ENCODE measurements at regions not wholly inside any gene's neighbourhood (a gene's known extent, or its start where the extent isn't known, plus 50 kb on each side); places are given as distances from the start of the nearest gene placed in this dataset.

GRCh38 chr1:67951014-67951413 lies 99.4 kb downstream of the DIRAS3 start:
- no peak for TF ChIP-seq Cebpa-rat (IDR thresholded peaks at IDR 0.05)
- H3K4me2 ChIP-seq, result no peak overlapping the region
- no peak overlapping the region for H3K4me3 ChIP-seq
- H3K9me3 ChIP-seq, result no peaks in the 10 kb centered on the region
- no peaks in the 10 kb centered on the region for H4K20me1 ChIP-seq
- no peak overlapping the region for H3K9ac ChIP-seq
- H3K27me3 ChIP-seq, result no peaks in the 10 kb centered on the region
- no peak overlapping the region for H3K27ac ChIP-seq
- H3K36me3 ChIP-seq, result no peaks in the 10 kb centered on the region
- peaks cover 44% of the 10 kb centered on the region for H3K4me1 ChIP-seq

DNA sequence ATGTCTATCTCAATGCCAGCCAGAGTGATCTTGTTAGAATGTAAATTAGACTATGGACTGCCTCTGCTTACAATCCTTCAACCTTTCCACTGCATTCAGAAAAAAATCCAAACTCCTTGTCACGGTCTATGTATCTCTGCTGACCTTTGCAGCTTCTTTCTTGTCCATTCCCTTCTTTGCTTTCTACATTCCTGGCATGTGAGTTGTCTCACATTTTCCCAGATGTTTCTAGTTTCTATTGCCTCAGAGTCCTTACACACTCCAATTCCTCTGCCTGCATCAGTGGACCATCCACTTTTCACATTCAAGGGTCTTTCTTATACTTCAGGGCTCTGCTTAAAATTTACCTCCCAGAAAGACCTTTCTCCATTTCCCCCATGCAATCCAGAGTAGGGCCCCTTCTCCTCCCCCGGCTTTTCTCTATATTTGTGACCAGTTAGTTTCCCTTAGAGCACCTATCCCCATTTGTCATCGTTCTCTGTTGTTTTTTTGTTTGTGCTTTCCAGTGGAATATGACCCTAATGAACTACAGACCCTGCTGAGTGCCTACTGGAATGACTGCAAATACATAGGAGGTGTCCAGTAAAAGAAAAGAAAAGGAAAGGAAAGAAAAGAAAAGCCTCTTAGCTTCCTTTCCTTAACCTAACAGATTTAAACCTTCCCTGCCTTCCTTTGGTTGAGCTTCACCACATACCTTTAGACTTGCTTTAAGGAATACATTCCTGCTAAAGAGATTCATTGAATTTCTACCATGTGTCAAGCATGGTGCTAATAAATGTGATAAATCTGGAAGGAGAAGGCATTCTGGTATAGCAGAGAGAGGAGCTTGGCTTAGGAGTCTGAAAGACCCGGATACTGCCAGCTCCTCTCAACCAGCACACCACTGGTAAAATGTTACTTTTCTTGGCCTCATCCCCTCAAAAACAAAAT lies 102.0 kb downstream of the DIRAS3 start:
- Histone ChIP-seq H3K9me3 (no peaks in the 10 kb centered on the region), H3K4me1 (peaks cover 53% of the 10 kb centered on the region), H4K20me1 (no peaks in the 10 kb centered on the region), H3K36me3 (no peaks in the 10 kb centered on the region), H3K27me3 (no peaks in the 10 kb centered on the region), H3K4me3 (no peak overlapping the region), H3K27ac (peak overlapping the region; percentile 66), H3K4me2 (peak overlapping the region; percentile 62), H3K9ac (no peak overlapping the region)
- TF ChIP-seq Cebpa-rat (IDR thresholded peaks at IDR 0.05), result no peak

- H3K27me3 ChIP-seq, result no peaks in the 10 kb centered on the region
- no peaks in the 10 kb centered on the region for H4K20me1 ChIP-seq
- no peak for TF ChIP-seq Cebpa-rat (IDR thresholded peaks at IDR 0.05)
- H3K4me2 ChIP-seq, result peak overlapping the region; percentile 62
- H3K9me3 ChIP-seq, result no peaks in the 10 kb centered on the region
- peaks cover 61% of the 10 kb centered on the region for H3K4me1 ChIP-seq
- H3K36me3 ChIP-seq, result no peaks in the 10 kb centered on the region
- H3K9ac ChIP-seq, result no peak overlapping the region
- peak overlapping the region; percentile 66 for H3K27ac ChIP-seq
- no peak overlapping the region for H3K4me3 ChIP-seq
Measured at GRCh38 chr1:67947114-67947513, 103.3 kb downstream of the DIRAS3 start.

DNA sequence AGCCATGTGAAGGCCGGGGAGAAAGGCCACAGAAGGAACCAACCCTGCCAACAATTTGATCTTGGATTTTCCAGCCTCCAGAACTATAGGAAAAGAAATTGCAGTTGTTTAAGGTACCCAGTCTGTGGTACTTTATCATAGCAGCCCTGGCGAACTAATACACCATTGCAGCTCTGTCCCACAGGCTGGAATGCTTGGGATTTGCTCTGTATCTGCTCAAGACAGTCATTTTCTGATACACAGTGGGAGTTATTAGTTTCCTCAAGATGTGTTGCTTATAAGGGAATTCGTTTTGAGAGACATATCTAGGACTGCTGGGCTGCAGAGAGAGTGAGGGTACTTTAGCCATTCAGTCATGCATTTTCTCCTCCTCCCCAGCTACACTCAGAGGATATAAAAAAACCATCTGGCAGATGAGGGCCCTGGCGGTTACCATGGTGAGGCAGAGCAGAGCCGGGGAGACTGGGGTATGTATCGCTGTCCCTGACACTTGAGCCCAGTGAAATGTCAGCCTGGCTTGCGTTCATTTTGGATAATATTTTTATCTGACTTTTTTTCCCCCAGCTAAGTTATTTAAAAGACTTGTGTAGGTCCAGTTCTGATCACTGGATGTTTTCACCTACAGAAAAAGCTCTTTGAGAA lies 104.6 kb downstream of the DIRAS3 start:
- H3K9me3 ChIP-seq, result no peaks in the 10 kb centered on the region
- H3K4me2 ChIP-seq, result peak overlapping the region; percentile 62
- no peak for TF ChIP-seq Cebpa-rat (IDR thresholded peaks at IDR 0.05)
- no peaks in the 10 kb centered on the region for H4K20me1 ChIP-seq
- peaks cover 62% of the 10 kb centered on the region for H3K4me1 ChIP-seq
- peak overlapping the region; percentile 66 for H3K27ac ChIP-seq
- no peak overlapping the region for H3K9ac ChIP-seq
- no peak overlapping the region for H3K4me3 ChIP-seq
- no peaks in the 10 kb centered on the region for H3K27me3 ChIP-seq
- no peaks in the 10 kb centered on the region for H3K36me3 ChIP-seq

DNA sequence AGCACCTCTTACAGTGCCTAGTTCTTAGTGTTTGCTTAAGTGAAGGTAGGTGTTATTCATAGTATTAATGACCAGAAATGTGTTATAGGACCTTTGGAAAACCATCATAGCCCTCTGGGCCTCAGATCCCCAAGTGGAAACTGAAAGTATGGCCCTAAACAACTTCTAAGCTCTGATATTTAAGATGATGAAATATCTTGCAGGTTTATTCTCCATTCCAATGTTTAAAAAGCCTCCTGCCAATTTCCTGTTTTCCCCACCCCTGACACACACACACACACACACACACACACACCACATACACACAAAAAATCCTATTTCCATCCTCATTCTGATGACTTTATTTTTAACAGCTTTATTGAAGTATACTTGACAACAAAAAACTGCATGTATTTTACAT lies 108.2 kb downstream of the DIRAS3 start:
- H3K9me3 ChIP-seq, result no peaks in the 10 kb centered on the region
- TF ChIP-seq Cebpa-rat (IDR thresholded peaks at IDR 0.05), result no peak
- peaks cover 31% of the 10 kb centered on the region for H3K4me1 ChIP-seq
- H3K36me3 ChIP-seq, result no peaks in the 10 kb centered on the region
- H3K4me3 ChIP-seq, result no peak overlapping the region
- H3K27ac ChIP-seq, result no peak overlapping the region
- H3K4me2 ChIP-seq, result no peak overlapping the region
- H3K27me3 ChIP-seq, result no peaks in the 10 kb centered on the region
- H4K20me1 ChIP-seq, result no peaks in the 10 kb centered on the region
- no peak overlapping the region for H3K9ac ChIP-seq

DNA sequence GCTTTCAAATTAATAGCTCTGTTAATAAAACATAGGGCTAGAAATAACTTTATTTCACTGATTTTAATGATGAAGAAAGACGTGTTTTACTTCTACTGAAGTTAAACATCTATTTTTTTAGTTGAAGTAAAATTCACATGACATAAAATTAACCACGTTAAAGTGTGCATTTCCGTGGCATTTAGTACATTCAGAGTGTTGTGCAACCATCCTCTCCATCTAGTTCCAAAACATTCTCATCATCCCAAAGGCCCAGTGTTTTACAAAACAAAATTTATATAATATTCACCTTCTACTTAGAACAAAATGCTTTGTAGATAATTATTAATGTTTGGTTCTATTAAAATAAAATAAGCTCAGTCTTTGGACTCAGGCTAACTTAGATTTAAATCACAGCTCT lies 108.5 kb upstream of the GNG12 start:
- H3K4me1 ChIP-seq, result peaks cover 25% of the 10 kb centered on the region
- H3K4me2 ChIP-seq, result no peak overlapping the region
- no peak for TF ChIP-seq Cebpa-rat (IDR thresholded peaks at IDR 0.05)
- H3K36me3 ChIP-seq, result no peaks in the 10 kb centered on the region
- no peaks in the 10 kb centered on the region for H4K20me1 ChIP-seq
- H3K9me3 ChIP-seq, result no peaks in the 10 kb centered on the region
- H3K27ac ChIP-seq, result no peak overlapping the region
- no peak overlapping the region for H3K9ac ChIP-seq
- H3K4me3 ChIP-seq, result no peak overlapping the region
- no peaks in the 10 kb centered on the region for H3K27me3 ChIP-seq

GRCh38 chr1:67941155-67941554 lies 107.9 kb upstream of the GNG12 start:
- H3K4me2 ChIP-seq, result no peak overlapping the region
- H3K9me3 ChIP-seq, result no peaks in the 10 kb centered on the region
- H3K9ac ChIP-seq, result no peak overlapping the region
- no peak for TF ChIP-seq Cebpa-rat (IDR thresholded peaks at IDR 0.05)
- no peak overlapping the region for H3K4me3 ChIP-seq
- H3K27me3 ChIP-seq, result no peaks in the 10 kb centered on the region
- H3K36me3 ChIP-seq, result no peaks in the 10 kb centered on the region
- H3K27ac ChIP-seq, result no peak overlapping the region
- peaks cover 19% of the 10 kb centered on the region for H3K4me1 ChIP-seq
- H4K20me1 ChIP-seq, result no peaks in the 10 kb centered on the region

- Histone ChIP-seq H4K20me1 (no peaks in the 10 kb centered on the region), H3K4me1 (peaks cover 10% of the 10 kb centered on the region), H3K9ac (no peak overlapping the region), H3K36me3 (no peaks in the 10 kb centered on the region), H3K4me2 (no peak overlapping the region), H3K4me3 (no peak overlapping the region), H3K9me3 (no peaks in the 10 kb centered on the region), H3K27me3 (no peaks in the 10 kb centered on the region), H3K27ac (no peak overlapping the region)
- no peak for TF ChIP-seq Cebpa-rat (IDR thresholded peaks at IDR 0.05)
Measured at GRCh38 chr1:67939942-67940341, 106.7 kb upstream of the GNG12 start.

DNA sequence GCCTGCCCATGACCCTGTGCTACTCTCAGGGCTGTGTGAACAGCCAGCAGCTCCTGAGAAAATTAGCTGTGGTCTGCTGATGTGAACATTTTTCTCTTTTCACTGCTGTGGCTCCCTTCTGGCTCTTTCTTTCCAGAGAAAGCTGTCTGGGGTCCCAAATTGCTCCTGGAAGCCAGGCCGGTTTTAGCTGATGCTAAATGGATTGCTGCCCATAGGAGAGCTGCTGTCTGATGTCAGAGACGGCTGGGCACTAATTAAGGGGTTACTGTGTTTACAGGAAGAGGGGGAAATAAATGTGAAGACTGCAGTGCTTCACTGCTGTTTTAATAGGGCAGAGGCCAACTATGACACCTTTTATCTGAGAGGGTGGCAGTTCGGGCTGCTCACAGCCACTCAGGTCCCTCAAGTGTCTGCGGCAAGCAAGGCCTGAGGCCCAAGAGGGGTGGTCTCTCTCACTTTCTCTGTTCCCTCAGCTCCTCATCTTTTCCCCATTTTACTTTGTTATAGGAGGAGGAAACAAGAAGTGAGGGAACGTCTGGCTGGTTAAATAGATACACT lies 106.0 kb upstream of the GNG12 start:
- Histone ChIP-seq H3K4me1 (peaks cover 10% of the 10 kb centered on the region), H3K4me2 (no peak overlapping the region), H3K9me3 (no peaks in the 10 kb centered on the region), H3K36me3 (no peaks in the 10 kb centered on the region), H3K4me3 (no peak overlapping the region), H3K27me3 (no peaks in the 10 kb centered on the region), H4K20me1 (no peaks in the 10 kb centered on the region), H3K9ac (no peak overlapping the region), H3K27ac (no peak overlapping the region)
- TF ChIP-seq Cebpa-rat (IDR thresholded peaks at IDR 0.05), result no peak

DNA sequence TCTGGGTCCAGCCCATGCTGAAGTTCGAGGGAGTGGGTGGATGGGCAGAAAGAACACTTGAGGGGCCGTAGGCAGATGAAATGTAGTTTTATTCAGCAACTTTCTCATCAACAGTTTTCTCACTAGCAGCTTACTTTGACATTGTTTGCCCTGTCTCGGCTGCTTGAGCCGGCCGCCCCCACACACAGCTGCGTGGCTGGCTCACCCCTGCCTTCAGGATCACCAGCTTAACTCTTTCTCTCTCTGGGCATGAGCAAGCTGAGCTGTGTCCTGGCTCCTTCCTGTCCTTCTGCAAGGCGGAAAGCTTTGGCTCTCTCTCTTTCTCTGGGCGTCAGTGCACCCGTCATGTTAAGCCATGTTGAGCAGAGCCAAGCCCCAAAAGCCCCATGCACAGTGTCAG lies 104.4 kb upstream of the GNG12 start:
- H3K9me3 ChIP-seq, result no peaks in the 10 kb centered on the region

More for the DNA sequence above, 104.4 kb upstream of the GNG12 start:
- Histone ChIP-seq H3K36me3 (no peaks in the 10 kb centered on the region), H3K27me3 (no peaks in the 10 kb centered on the region), H3K27ac (no peak overlapping the region), H3K4me2 (no peak overlapping the region), H3K9ac (no peak overlapping the region), H3K4me3 (no peak overlapping the region), H3K4me1 (peaks cover 6% of the 10 kb centered on the region), H4K20me1 (no peaks in the 10 kb centered on the region)
- TF ChIP-seq Cebpa-rat (IDR thresholded peaks at IDR 0.05), result no peak
